ENCODE measurements at regions not wholly inside any gene's neighbourhood (a gene's known extent, or its start where the extent isn't known, plus 50 kb on each side); places are given as distances from the start of the nearest gene placed in this dataset.

GRCh38 chr5:22998362-22998761 lies 145.2 kb upstream of the CDH12 start:
- TF ChIP-seq CTCF (IDR thresholded peaks at IDR 0.05) (no peak), EP300 (IDR thresholded peaks at IDR 0.05) (no peak)

Data from ovary (tissue), 3 donors.